Activated CD4-positive, alpha-beta T cell treated with anti-CD3 and anti-CD28 coated beads, Interleukin-2, amount 10 ng/mL, durations not matched to agents 7 days and 5 days (primary cell): ENCODE measurements at regions not wholly inside any gene's neighbourhood (a gene's known extent, or its start where the extent isn't known, plus 50 kb on each side); places are given as distances from the start of the nearest gene placed in this dataset.

Experiments used
- CTCF ChIA-PET: fragments of 350-600 bp; sonication (Branson Sonifier 250); formaldehyde crosslinking; loops from one replicate; lab custom pipeline; 2021; ENCODE audit warnings: antibody characterized with exemption; lab: Charles Lee
- POLR2A ChIA-PET: fragments of 350-600 bp; sonication (Branson Sonifier 250); formaldehyde crosslinking; loops from one replicate; lab custom pipeline; 2021; ENCODE audit warnings: antibody characterized with exemption; lab: Charles Lee
- DNase-seq: peaks from one replicate; pipeline ENCODE4 v3.0.0-alpha.2; 2020
- H3K27ac Mint-ChIP-seq: one replicate; pipeline ENCODE4 v1.8.0; 2021; ENCODE audit warnings: mild to moderate bottlenecking, moderate library complexity, mixed read lengths
- H3K27me3 Mint-ChIP-seq: one replicate; pipeline ENCODE4 v1.8.0; 2021; ENCODE audit warnings: mixed read lengths
- H3K36me3 Mint-ChIP-seq: one replicate; pipeline ENCODE4 v1.8.0; 2021; ENCODE audit warnings: low read depth, mixed read lengths
- H3K4me1 Mint-ChIP-seq: one replicate; pipeline ENCODE4 v1.8.0; 2021; ENCODE audit warnings: mixed read lengths
- H3K4me3 Mint-ChIP-seq: one replicate; pipeline ENCODE4 v1.8.0; 2021; ENCODE audit warnings: mild to moderate bottlenecking, moderate library complexity, mixed read lengths
- H3K9me3 Mint-ChIP-seq: one replicate; pipeline ENCODE4 v1.8.0; 2021; ENCODE audit warnings: mixed read lengths

DNA sequence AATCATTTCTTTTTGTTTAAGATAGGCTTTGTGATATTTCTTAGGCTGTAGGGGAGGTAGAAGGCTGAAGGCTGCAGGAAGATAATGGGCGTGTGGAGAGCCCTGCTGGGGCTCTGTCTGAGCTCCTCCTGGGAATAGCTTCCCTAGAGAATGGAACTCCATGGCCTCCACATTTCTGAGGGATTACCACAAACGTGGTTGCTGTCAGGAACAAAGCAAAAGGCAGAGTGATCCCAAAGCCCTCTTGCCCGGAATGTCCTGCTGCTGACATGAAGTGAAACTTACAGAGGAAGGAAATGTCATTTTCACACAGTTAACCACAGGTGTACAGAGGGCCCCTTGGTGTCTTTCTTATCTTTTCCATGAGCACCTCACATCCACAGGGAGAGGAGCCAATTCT, 89.3 kb downstream of the DDIT4L start:
- Mint-ChIP-seq H3K4me3 (no peak overlapping the region), H3K9me3 (no peaks in the 10 kb centered on the region), H3K36me3 (peaks cover 2% of the 10 kb centered on the region), H3K27ac (no peak overlapping the region), H3K4me1 (peaks cover 23% of the 10 kb centered on the region), H3K27me3 (no peaks in the 10 kb centered on the region)
- POLR2A ChIA-PET, result no interaction called here
- DNase-seq, result no peak
- CTCF ChIA-PET, result interaction anchor here (0.6 kb wide), 1 partner anchor 1102 kb away, joined by 3 read pairs; no protein-coding TSS in a partner anchor

- CTCF ChIA-PET, result interaction anchor here (0.6 kb wide), 1 partner anchor 993 kb away, joined by 3 read pairs; no protein-coding TSS in a partner anchor
- H3K9me3 Mint-ChIP-seq, result no peaks in the 10 kb centered on the region
- H3K36me3 Mint-ChIP-seq, result peaks cover 2% of the 10 kb centered on the region
- peaks cover 35% of the 10 kb centered on the region for H3K4me1 Mint-ChIP-seq
- POLR2A ChIA-PET, result no interaction called here
- no peak for DNase-seq
- no peak overlapping the region for H3K4me3 Mint-ChIP-seq
- H3K27ac Mint-ChIP-seq, result no peak overlapping the region
- H3K27me3 Mint-ChIP-seq, result no peaks in the 10 kb centered on the region
These were observed 90.5 kb downstream of the DDIT4L start for GRCh38 chr4:100099746-100100145.

GRCh38 chr4:100098681-100099080, 91.6 kb downstream of the DDIT4L start:
- Mint-ChIP-seq H3K4me1 (peaks cover 38% of the 10 kb centered on the region), H3K9me3 (no peaks in the 10 kb centered on the region), H3K36me3 (peaks cover 2% of the 10 kb centered on the region), H3K4me3 (no peak overlapping the region), H3K27me3 (no peaks in the 10 kb centered on the region), H3K27ac (no peak overlapping the region)
- CTCF ChIA-PET, result no interaction called here
- DNase-seq, result no peak
- POLR2A ChIA-PET, result no interaction called here

DNA sequence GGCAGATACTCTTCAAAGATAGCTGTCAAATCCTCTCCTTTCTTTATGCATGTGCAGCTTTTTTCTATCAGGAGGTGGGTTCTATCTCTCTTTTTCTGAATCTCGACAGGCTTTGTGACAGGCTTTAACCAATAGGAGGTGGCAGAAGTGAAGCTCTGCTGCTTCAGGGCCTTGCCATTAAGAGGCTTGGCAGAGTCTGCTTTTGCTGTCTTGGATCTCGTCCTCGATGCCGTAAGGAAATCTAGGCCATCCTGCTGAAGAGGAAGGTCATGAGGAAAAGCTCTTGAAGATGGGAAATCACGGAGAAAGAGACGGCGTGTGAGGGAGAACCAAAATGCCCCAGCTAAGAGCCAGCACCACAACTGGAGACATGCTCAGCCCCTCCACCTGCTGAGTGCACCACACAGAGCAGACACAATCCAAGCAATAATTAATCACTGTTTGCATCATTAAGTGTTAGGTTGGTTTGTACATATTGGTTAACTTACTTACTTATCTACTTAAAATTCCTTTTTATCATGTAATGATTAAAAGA, 92.2 kb downstream of the DDIT4L start:
- no peaks in the 10 kb centered on the region for H3K9me3 Mint-ChIP-seq
- peaks cover 44% of the 10 kb centered on the region for H3K4me1 Mint-ChIP-seq
- DNase-seq, result no peak
- POLR2A ChIA-PET, result no interaction called here
- H3K27ac Mint-ChIP-seq, result no peak overlapping the region
- H3K4me3 Mint-ChIP-seq, result no peak overlapping the region
- peaks cover 2% of the 10 kb centered on the region for H3K36me3 Mint-ChIP-seq
- CTCF ChIA-PET, result interaction anchor here (2.8 kb wide), 1 partner anchor 8 kb away, joined by 19 read pairs; no protein-coding TSS in a partner anchor
- H3K27me3 Mint-ChIP-seq, result no peaks in the 10 kb centered on the region

GRCh38 chr4:100095729-100096595, 94.3 kb downstream of the DDIT4L start:
- H3K4me3 Mint-ChIP-seq, result no peak overlapping the region
- H3K4me1 Mint-ChIP-seq, result peaks cover 45% of the 10 kb centered on the region
- peak overlapping the region; percentile 66 for H3K27ac Mint-ChIP-seq
- DNase-seq, result peak; percentile 51
- POLR2A ChIA-PET, result no interaction called here
- peaks cover 2% of the 10 kb centered on the region for H3K36me3 Mint-ChIP-seq
- H3K9me3 Mint-ChIP-seq, result no peaks in the 10 kb centered on the region
- H3K27me3 Mint-ChIP-seq, result no peaks in the 10 kb centered on the region
- CTCF ChIA-PET, result interaction anchor here (0.6 to 2.8 kb wide), 7 partner anchors 10 to 472 kb away, joined by 3 to 19 read pairs (median 4); partner anchors contain the start of gene H2AZ1

- H3K27me3 Mint-ChIP-seq, result no peaks in the 10 kb centered on the region
- CTCF ChIA-PET, result interaction anchor here (0.6 to 2.9 kb wide), 18 partner anchors 8 to 492 kb away, joined by 3 to 21 read pairs (median 5); partner anchors contain the start of genes DAPP1 and DDIT4L
- H3K4me3 Mint-ChIP-seq, result no peak overlapping the region
- H3K4me1 Mint-ChIP-seq, result peaks cover 40% of the 10 kb centered on the region
- peak; percentile 91 for DNase-seq
- peak overlapping the region; percentile 89 for H3K27ac Mint-ChIP-seq
- H3K36me3 Mint-ChIP-seq, result no peaks in the 10 kb centered on the region
- no peaks in the 10 kb centered on the region for H3K9me3 Mint-ChIP-seq
- POLR2A ChIA-PET, result interaction anchor here (1.0 kb wide), 1 partner anchor 146 kb away, joined by 3 read pairs; no protein-coding TSS in a partner anchor
These were observed 97.0 kb downstream of the DDIT4L start for GRCh38 chr4:100093091-100093866.

DNA sequence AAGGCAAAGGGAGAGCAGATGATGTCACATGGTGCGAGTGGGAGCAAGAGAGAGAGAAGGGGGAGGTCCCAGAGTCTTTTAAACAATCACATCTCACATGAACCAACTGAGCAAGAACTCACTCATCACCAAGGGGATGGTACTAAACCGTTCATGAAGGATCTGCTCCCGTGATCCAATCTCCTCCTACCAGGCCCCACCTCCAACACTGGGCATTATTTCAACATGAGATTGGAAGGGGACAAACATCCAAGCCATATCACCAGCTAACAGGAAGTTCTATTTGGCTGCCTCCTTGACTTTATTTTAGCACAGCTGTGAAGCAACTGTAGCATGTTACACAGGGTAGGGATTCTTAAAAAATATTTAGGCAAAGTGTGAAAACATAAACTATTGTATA, 102.5 kb downstream of the DDIT4L start:
- Mint-ChIP-seq H3K4me1 (peaks cover 7% of the 10 kb centered on the region), H3K9me3 (no peaks in the 10 kb centered on the region), H3K36me3 (peaks cover 2% of the 10 kb centered on the region), H3K4me3 (no peak overlapping the region), H3K27me3 (no peaks in the 10 kb centered on the region), H3K27ac (no peak overlapping the region)
- ChIA-PET POLR2A (no interaction called here), CTCF (interaction anchor here (1.2 kb wide), 1 partner anchor 9 kb away, joined by 3 read pairs; no protein-coding TSS in a partner anchor)
- DNase-seq, result no peak

- Mint-ChIP-seq H3K9me3 (no peaks in the 10 kb centered on the region), H3K27ac (no peak overlapping the region), H3K36me3 (peaks cover 2% of the 10 kb centered on the region), H3K4me1 (peaks cover 1% of the 10 kb centered on the region), H3K27me3 (no peaks in the 10 kb centered on the region), H3K4me3 (no peak overlapping the region)
- DNase-seq, result no peak
- ChIA-PET POLR2A (no interaction called here), CTCF (interaction anchor here (1.2 kb wide), 1 partner anchor 8 kb away, joined by 3 read pairs; no protein-coding TSS in a partner anchor)
These were observed 103.4 kb downstream of the DDIT4L start for GRCh38 chr4:100086766-100087431.

- ChIA-PET CTCF (interaction anchor here (0.7 kb wide), 1 partner anchor 8 kb away, joined by 3 read pairs; no protein-coding TSS in a partner anchor), POLR2A (no interaction called here)
- no peak overlapping the region for H3K27ac Mint-ChIP-seq
- peaks cover 2% of the 10 kb centered on the region for H3K9me3 Mint-ChIP-seq
- H3K4me3 Mint-ChIP-seq, result no peak overlapping the region
- H3K36me3 Mint-ChIP-seq, result peaks cover 2% of the 10 kb centered on the region
- no peaks in the 10 kb centered on the region for H3K27me3 Mint-ChIP-seq
- DNase-seq, result no peak
- H3K4me1 Mint-ChIP-seq, result peaks cover 1% of the 10 kb centered on the region
These were observed 105.4 kb downstream of the DDIT4L start for GRCh38 chr4:100084892-100085291.

DNA sequence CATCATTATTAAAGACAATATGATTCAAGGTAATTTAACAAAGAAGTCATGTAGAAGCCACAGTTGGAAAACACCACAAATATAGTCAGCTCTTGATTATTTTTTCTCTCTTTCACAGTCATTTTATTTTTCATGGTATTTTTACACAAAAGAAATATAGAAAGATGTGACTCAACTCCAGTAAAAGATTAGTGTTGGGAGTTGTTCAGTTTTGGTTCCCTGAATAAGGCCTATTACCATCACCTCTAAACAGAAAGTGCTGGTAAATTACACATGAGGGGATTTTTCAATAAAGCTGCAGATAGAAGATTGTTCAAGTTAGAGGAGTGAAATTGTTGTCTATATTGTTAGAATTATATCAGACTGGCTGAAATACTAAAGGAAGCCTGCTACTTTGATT, 107.0 kb downstream of the DDIT4L start:
- Mint-ChIP-seq H3K27ac (no peak overlapping the region), H3K9me3 (peaks cover 4% of the 10 kb centered on the region), H3K4me1 (peaks cover 9% of the 10 kb centered on the region), H3K4me3 (no peak overlapping the region), H3K27me3 (no peaks in the 10 kb centered on the region), H3K36me3 (peaks cover 2% of the 10 kb centered on the region)
- POLR2A ChIA-PET, result no interaction called here
- CTCF ChIA-PET, result interaction anchor here (2.2 kb wide), 1 partner anchor 10 kb away, joined by 16 read pairs; no protein-coding TSS in a partner anchor
- no peak for DNase-seq

DNA sequence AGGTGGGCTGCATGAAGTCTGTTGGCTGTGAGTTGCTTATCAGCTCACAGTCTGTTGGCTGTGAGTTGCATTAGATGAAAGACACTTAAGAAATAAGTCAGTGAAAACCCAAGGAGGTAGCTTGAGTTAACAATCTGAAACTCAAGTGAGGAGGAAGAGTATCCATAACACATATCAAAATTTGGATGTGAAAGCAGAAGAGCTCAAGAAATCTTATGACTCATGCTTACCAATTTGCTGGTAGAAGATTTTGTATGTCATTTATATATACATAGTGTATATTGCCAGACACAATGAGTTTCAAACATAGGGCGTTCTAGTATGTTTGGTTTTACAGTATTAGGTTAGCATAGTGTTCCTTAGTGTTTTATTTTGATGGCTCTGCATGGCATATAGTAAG, 107.4 kb downstream of the DDIT4L start:
- CTCF ChIA-PET, result interaction anchor here (2.2 kb wide), 1 partner anchor 10 kb away, joined by 16 read pairs; no protein-coding TSS in a partner anchor
- Mint-ChIP-seq H3K4me1 (peaks cover 9% of the 10 kb centered on the region), H3K27ac (no peak overlapping the region), H3K36me3 (peaks cover 2% of the 10 kb centered on the region), H3K9me3 (peaks cover 4% of the 10 kb centered on the region), H3K4me3 (no peak overlapping the region), H3K27me3 (no peaks in the 10 kb centered on the region)
- POLR2A ChIA-PET, result no interaction called here
- no peak for DNase-seq

DNA sequence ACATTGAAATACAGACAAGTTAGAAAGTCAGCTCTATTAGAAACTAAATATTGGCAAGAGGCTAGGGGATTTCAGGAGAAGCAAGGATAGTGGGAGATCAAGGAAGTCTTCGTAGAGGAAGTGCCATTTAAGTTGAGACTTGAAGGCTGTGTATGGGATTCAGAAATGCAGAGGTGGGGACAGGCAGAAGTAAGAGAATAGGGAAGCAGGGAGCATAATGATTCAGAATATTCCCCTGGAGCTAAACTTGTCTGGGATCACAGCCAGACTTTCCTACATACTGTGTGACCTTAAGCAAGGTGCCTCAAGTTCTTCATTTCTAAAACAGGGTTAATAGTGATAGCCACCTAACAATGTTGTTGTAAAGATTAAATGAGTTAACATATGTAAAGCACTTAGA, 108.8 kb downstream of the DDIT4L start:
- ChIA-PET POLR2A (no interaction called here), CTCF (interaction anchor here (0.5 to 1.3 kb wide), 3 partner anchors 8 to 12 kb away, joined by 3 to 8 read pairs (median 4); no protein-coding TSS in a partner anchor)
- H3K36me3 Mint-ChIP-seq, result peaks cover 2% of the 10 kb centered on the region
- peaks cover 9% of the 10 kb centered on the region for H3K4me1 Mint-ChIP-seq
- no peak overlapping the region for H3K27ac Mint-ChIP-seq
- peaks cover 4% of the 10 kb centered on the region for H3K9me3 Mint-ChIP-seq
- no peaks in the 10 kb centered on the region for H3K27me3 Mint-ChIP-seq
- no peak for DNase-seq
- no peak overlapping the region for H3K4me3 Mint-ChIP-seq
